ENCODE measurements at regions not wholly inside any gene's neighbourhood (a gene's known extent, or its start where the extent isn't known, plus 50 kb on each side); places are given as distances from the start of the nearest gene placed in this dataset.
"Not testable (repeated sequence)": the region's sequence is repeated elsewhere in the genome, so short reads cannot be mapped to it uniquely, and the experiment has no call there.

DNA sequence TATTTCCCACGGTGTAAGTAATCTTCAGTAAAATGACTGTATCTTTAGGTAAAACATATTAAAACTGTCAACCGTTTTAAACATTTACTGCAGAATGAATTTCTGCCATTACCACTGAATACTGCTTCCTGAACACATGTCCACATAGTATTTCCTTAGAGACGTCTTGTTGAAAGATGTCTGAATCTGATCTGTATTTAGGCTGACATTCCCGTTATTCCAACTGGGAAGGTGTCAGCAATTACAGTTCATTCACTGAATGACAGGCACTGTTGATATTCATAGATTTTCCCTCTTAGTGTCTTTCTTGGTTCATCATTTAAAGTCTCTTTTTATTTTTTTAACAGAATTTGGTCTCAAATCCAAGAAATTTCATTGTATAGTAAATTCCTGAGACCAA is 544.5 kb upstream of the CHD1 start:
- intact Hi-C loops (cut with micrococcal nuclease); H3K36me3 Mint-ChIP-seq; H3K27ac ChIP-seq (ENCODE audit: low read depth, low read length); H3K4me3 Mint-ChIP-seq; H3K36me3 ChIP-seq (ENCODE audit: insufficient read depth, low read length); H3K27me3 ChIP-seq (ENCODE audit: insufficient read depth, low read length); POLR2A ChIA-PET (ENCODE audit: partially characterized antibody); CTCF ChIA-PET (ENCODE audit: partially characterized antibody); H3K4me1 ChIP-seq (ENCODE audit: insufficient read depth, low read length); H3K4me3 ChIP-seq (ENCODE audit: low read length in 2 of 2); H3K9me3 Mint-ChIP-seq; H3K27ac Mint-ChIP-seq; H3K27me3 Mint-ChIP-seq; H3K9me3 ChIP-seq (ENCODE audit: control insufficient read depth in 1 of 2, low read length in 2 of 2); H3K4me1 Mint-ChIP-seq; DNase-seq: not testable (repeated sequence)

DNA sequence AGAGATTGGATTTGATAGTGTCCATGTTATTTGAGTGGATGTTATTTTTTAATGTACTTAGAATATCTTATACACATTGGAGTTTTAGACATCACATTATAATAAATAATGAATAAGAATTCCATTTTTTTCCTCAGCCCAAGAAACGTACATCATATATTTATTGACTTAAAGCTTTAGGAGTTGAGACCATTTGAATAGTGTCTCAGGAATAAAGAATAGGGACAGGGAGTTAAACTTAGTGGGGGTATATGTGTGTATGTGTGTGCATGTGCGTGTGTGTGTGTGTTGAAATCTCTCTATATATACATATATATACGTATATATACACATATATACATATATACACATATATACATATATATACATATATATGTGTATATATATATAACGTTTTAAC is 542.9 kb upstream of the CHD1 start:
- H3K27ac Mint-ChIP-seq; POLR2A ChIA-PET (ENCODE audit: partially characterized antibody); H3K4me1 ChIP-seq (ENCODE audit: insufficient read depth, low read length); H3K36me3 Mint-ChIP-seq; H3K4me1 Mint-ChIP-seq; H3K4me3 Mint-ChIP-seq; CTCF ChIA-PET (ENCODE audit: partially characterized antibody); H3K36me3 ChIP-seq (ENCODE audit: insufficient read depth, low read length); intact Hi-C loops (cut with micrococcal nuclease); DNase-seq; H3K27me3 ChIP-seq (ENCODE audit: insufficient read depth, low read length); H3K9me3 Mint-ChIP-seq; H3K27ac ChIP-seq (ENCODE audit: low read depth, low read length); H3K27me3 Mint-ChIP-seq; H3K9me3 ChIP-seq (ENCODE audit: control insufficient read depth in 1 of 2, low read length in 2 of 2); H3K4me3 ChIP-seq (ENCODE audit: low read length in 2 of 2): not testable (repeated sequence)

DNA sequence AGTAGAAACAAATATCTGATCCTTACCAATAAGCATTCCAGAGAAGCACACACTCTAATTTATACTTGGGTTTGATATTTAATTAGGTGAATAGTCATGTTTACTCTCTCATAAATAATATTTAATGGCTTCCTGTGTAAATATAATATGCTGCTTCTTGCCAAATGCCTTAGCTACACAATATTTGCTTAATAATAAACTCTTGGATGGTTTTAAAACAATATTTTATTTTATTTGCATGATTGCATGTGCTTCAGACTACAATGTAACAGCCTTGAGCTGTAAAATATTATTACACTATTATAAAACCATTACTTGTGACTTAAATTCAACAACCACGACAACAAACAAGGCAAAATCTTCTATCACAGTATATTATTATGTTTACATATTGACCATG is 542.4 kb upstream of the CHD1 start:
- H3K36me3 Mint-ChIP-seq; H3K27me3 Mint-ChIP-seq; POLR2A ChIA-PET (ENCODE audit: partially characterized antibody); H3K4me1 Mint-ChIP-seq; CTCF ChIA-PET (ENCODE audit: partially characterized antibody); H3K9me3 ChIP-seq (ENCODE audit: control insufficient read depth in 1 of 2, low read length in 2 of 2); intact Hi-C loops (cut with micrococcal nuclease); H3K9me3 Mint-ChIP-seq; H3K27ac ChIP-seq (ENCODE audit: low read depth, low read length); H3K4me1 ChIP-seq (ENCODE audit: insufficient read depth, low read length); H3K36me3 ChIP-seq (ENCODE audit: insufficient read depth, low read length); H3K27me3 ChIP-seq (ENCODE audit: insufficient read depth, low read length); DNase-seq; H3K27ac Mint-ChIP-seq; H3K4me3 Mint-ChIP-seq; H3K4me3 ChIP-seq (ENCODE audit: low read length in 2 of 2): not testable (repeated sequence)

DNA sequence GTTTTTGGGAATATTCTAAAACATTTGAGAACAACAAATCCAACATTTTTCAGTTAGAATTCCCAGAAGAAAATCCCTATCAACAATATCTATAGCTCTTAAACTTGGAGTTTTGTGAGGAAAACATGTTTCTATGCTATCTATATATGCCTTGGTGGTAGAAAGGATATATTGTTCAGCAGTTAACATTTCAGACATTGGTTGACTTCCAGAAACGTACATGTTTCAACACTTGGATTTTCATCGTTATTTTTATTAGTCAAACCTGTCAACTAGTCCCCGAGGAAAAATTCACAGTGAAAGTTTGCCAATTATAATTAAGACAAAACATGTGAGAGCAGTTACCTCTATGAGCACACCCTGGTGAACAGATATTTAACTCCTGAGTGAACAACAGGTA is 541.8 kb upstream of the CHD1 start:
- CTCF ChIA-PET (ENCODE audit: partially characterized antibody); H3K27me3 Mint-ChIP-seq; H3K27me3 ChIP-seq (ENCODE audit: insufficient read depth, low read length); H3K4me1 ChIP-seq (ENCODE audit: insufficient read depth, low read length); intact Hi-C loops (cut with micrococcal nuclease); H3K4me3 ChIP-seq (ENCODE audit: low read length in 2 of 2); POLR2A ChIA-PET (ENCODE audit: partially characterized antibody); H3K9me3 ChIP-seq (ENCODE audit: control insufficient read depth in 1 of 2, low read length in 2 of 2); H3K36me3 ChIP-seq (ENCODE audit: insufficient read depth, low read length); H3K4me1 Mint-ChIP-seq; H3K36me3 Mint-ChIP-seq; H3K27ac ChIP-seq (ENCODE audit: low read depth, low read length); H3K4me3 Mint-ChIP-seq; H3K27ac Mint-ChIP-seq; H3K9me3 Mint-ChIP-seq; DNase-seq: not testable (repeated sequence)

DNA sequence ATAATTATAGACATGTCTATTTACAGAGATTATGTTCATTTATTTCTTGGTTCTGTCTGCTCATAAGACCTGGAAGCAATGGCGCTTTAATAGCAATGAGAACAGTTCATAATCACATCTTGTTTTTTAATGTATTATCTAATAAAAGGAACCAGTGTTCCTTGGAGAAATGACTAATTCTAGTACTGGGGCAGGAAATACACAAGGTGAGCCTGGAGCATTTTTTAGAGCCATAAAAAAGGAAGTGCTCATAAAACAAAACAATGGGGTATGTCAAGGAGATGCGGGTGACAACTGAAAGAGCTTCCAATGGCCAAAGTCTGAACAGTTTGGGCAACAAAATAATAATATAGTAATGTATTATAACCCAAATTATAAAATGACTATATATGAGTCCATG is 531.9 kb upstream of the CHD1 start:
- no peak for DNase-seq
- Mint-ChIP-seq H3K4me1 (no peaks in the 10 kb centered on the region), H3K9me3 (peaks cover 0 to 3% (median 0%) of the 10 kb centered on the region in 8 donors), H3K36me3 (no peaks in the 10 kb centered on the region), H3K4me3 (no peak overlapping the region), H3K27ac (no peak overlapping the region), H3K27me3 (no peaks in the 10 kb centered on the region)
- ChIA-PET POLR2A (ENCODE audit: partially characterized antibody) (no interaction called here), CTCF (ENCODE audit: partially characterized antibody) (no interaction called here)
- H3K36me3 ChIP-seq (ENCODE audit: insufficient read depth, low read length) = no peaks in the 10 kb centered on the region
- H3K9me3 ChIP-seq (ENCODE audit: control insufficient read depth in 1 of 2, low read length in 2 of 2) = no peaks in the 10 kb centered on the region
- intact Hi-C loops (cut with micrococcal nuclease) = no loop called here
- H3K27ac ChIP-seq (ENCODE audit: low read depth, low read length) = no peak overlapping the region
- H3K4me1 ChIP-seq (ENCODE audit: insufficient read depth, low read length) = no peaks in the 10 kb centered on the region
- no peak overlapping the region for H3K4me3 ChIP-seq (ENCODE audit: low read length in 2 of 2)
- H3K27me3 ChIP-seq (ENCODE audit: insufficient read depth, low read length) = no peaks in the 10 kb centered on the region

GRCh38 chr5:99453196-99453595 is 524.4 kb upstream of the CHD1 start:
- H3K27ac Mint-ChIP-seq = no peak overlapping the region
- Histone ChIP-seq H3K4me3 (ENCODE audit: low read length in 2 of 2) (no peak overlapping the region), H3K9me3 (ENCODE audit: control insufficient read depth in 1 of 2, low read length in 2 of 2) (no peaks in the 10 kb centered on the region), H3K36me3 (ENCODE audit: insufficient read depth, low read length) (no peaks in the 10 kb centered on the region), H3K27me3 (ENCODE audit: insufficient read depth, low read length) (no peaks in the 10 kb centered on the region), H3K4me1 (ENCODE audit: insufficient read depth, low read length) (no peaks in the 10 kb centered on the region), H3K27ac (ENCODE audit: low read depth, low read length) (no peak overlapping the region)
- ChIA-PET CTCF (ENCODE audit: partially characterized antibody) (no interaction called here), POLR2A (ENCODE audit: partially characterized antibody) (no interaction called here)
- intact Hi-C loops (cut with micrococcal nuclease) = no loop called here
- no peaks in the 10 kb centered on the region for H3K27me3 Mint-ChIP-seq
- H3K4me3 Mint-ChIP-seq = no peak overlapping the region
- no peaks in the 10 kb centered on the region for H3K36me3 Mint-ChIP-seq
- no peak for DNase-seq
- no peaks in the 10 kb centered on the region for H3K4me1 Mint-ChIP-seq
- H3K9me3 Mint-ChIP-seq = peaks cover 0 to 3% (median 0%) of the 10 kb centered on the region in 8 donors

DNA sequence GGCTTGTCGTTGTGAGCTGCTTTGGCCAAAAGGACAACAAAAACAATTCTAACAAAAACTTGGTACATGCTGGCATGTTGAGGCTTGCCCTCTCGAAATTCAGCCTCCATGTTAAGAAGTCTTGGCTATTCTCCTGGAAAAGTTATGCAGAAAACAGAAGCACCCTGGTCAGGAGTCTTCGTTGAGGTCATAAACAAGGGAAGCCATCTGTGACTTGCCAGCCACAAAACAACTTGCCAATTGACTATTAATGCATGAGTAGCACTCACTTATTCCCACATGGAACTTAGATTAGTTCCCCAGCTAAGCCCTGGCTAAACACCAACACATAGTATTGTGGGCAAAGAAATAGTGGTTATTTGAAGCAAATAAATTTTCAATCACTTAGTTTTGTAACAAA is 521.0 kb upstream of the CHD1 start:
- H3K4me1 ChIP-seq (ENCODE audit: insufficient read depth, low read length) = no peaks in the 10 kb centered on the region
- no peaks in the 10 kb centered on the region for H3K36me3 ChIP-seq (ENCODE audit: insufficient read depth, low read length)
- no peak overlapping the region for H3K27ac Mint-ChIP-seq
- no peaks in the 10 kb centered on the region for H3K4me1 Mint-ChIP-seq
- H3K27me3 Mint-ChIP-seq = no peaks in the 10 kb centered on the region
- no peak overlapping the region for H3K4me3 Mint-ChIP-seq
- no peak overlapping the region for H3K4me3 ChIP-seq (ENCODE audit: low read length in 2 of 2)
- intact Hi-C loops (cut with micrococcal nuclease) = no loop called here
- ChIA-PET POLR2A (ENCODE audit: partially characterized antibody) (no interaction called here), CTCF (ENCODE audit: partially characterized antibody) (no interaction called here)
- H3K9me3 Mint-ChIP-seq = peaks cover 0 to 2% (median 0%) of the 10 kb centered on the region in 8 donors
- no peak overlapping the region for H3K27ac ChIP-seq (ENCODE audit: low read depth, low read length)
- no peaks in the 10 kb centered on the region for H3K9me3 ChIP-seq (ENCODE audit: control insufficient read depth in 1 of 2, low read length in 2 of 2)
- DNase-seq = no peak
- H3K27me3 ChIP-seq (ENCODE audit: insufficient read depth, low read length) = no peaks in the 10 kb centered on the region
- no peaks in the 10 kb centered on the region for H3K36me3 Mint-ChIP-seq

- Mint-ChIP-seq H3K27ac (no peak overlapping the region), H3K4me1 (no peaks in the 10 kb centered on the region), H3K27me3 (no peaks in the 10 kb centered on the region), H3K36me3 (no peaks in the 10 kb centered on the region), H3K9me3 (no peaks in the 10 kb centered on the region), H3K4me3 (no peak overlapping the region)
- no peaks in the 10 kb centered on the region for H3K9me3 ChIP-seq (ENCODE audit: control insufficient read depth in 1 of 2, low read length in 2 of 2)
- no peak overlapping the region for H3K27ac ChIP-seq (ENCODE audit: low read depth, low read length)
- H3K4me1 ChIP-seq (ENCODE audit: insufficient read depth, low read length) = no peaks in the 10 kb centered on the region
- H3K4me3 ChIP-seq (ENCODE audit: low read length in 2 of 2) = no peak overlapping the region
- H3K27me3 ChIP-seq (ENCODE audit: insufficient read depth, low read length) = no peaks in the 10 kb centered on the region
- intact Hi-C loops (cut with micrococcal nuclease) = no loop called here
- no peaks in the 10 kb centered on the region for H3K36me3 ChIP-seq (ENCODE audit: insufficient read depth, low read length)
- DNase-seq = no peak
- ChIA-PET POLR2A (ENCODE audit: partially characterized antibody) (no interaction called here), CTCF (ENCODE audit: partially characterized antibody) (no interaction called here)
Measured at GRCh38 chr5:99445805-99446204, 517.0 kb upstream of the CHD1 start.
